ENCODE measurements at regions not wholly inside any gene's neighbourhood (a gene's known extent, or its start where the extent isn't known, plus 50 kb on each side); places are given as distances from the start of the nearest gene placed in this dataset.

DNA sequence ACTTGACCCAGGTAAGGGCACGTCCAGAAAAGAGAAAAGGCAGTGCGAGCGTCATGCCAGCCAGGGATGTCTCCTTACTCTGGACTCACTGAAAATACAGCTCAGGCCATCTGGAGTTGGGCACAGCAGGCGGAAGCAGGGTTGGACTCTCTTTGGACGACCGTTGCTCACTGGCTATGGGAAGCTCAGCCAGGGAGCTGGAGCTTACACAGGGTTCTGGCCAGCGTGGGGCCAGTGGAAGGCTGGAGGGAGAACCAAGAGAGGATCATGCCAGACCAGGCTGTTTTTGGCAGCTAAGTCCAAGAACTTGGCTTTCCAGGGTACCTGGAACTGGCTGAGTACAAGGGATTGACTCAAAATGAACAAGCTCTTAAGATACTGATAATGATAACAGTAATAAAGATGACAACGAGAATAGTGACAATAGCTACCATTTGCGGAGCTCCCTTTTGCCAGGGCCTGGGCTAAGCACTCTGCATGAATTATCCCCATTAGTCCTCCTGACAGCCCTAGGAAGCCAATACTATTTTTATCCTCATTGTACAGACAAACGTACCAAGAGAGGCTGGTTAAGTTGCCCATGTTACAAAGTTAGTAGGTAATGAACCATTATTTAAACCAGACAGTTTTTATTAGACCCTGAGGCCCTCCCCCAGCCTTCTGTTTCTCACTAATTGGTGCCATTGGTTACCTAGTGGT, 177.6 kb downstream of the PTPN20 start:
- no peaks in the 10 kb centered on the region for H3K9me2 ChIP-seq (replicated peaks; ENCODE audit: insufficient read depth, low read length)
- TF ChIP-seq EZH2 (optimal IDR thresholded peaks at IDR 0.05; ENCODE audit: low read depth, low read length) (no peak), EZH2phosphoT487 (IDR thresholded peaks at IDR 0.05; ENCODE audit: low read length) (no peak)
- TF ChIP-seq, protein P1, sequence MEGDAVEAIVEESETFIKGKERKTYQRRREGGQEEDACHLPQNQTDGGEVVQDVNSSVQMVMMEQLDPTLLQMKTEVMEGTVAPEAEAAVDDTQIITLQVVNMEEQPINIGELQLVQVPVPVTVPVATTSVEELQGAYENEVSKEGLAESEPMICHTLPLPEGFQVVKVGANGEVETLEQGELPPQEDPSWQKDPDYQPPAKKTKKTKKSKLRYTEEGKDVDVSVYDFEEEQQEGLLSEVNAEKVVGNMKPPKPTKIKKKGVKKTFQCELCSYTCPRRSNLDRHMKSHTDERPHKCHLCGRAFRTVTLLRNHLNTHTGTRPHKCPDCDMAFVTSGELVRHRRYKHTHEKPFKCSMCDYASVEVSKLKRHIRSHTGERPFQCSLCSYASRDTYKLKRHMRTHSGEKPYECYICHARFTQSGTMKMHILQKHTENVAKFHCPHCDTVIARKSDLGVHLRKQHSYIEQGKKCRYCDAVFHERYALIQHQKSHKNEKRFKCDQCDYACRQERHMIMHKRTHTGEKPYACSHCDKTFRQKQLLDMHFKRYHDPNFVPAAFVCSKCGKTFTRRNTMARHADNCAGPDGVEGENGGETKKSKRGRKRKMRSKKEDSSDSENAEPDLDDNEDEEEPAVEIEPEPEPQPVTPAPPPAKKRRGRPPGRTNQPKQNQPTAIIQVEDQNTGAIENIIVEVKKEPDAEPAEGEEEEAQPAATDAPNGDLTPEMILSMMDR (IDR thresholded peaks at IDR 0.05; ENCODE audit: low read length): no peak
- H3K27ac ChIP-seq (ENCODE audit: low read length): no peak overlapping the region
- H3K27me3 ChIP-seq (replicated peaks; ENCODE audit: insufficient read depth, low read length): no peaks in the 10 kb centered on the region
- no peaks in the 10 kb centered on the region for H3K79me2 ChIP-seq (ENCODE audit: low read length)
- H3K4me2 ChIP-seq (ENCODE audit: low read depth, low read length): no peak overlapping the region
- no peak overlapping the region for H2AFZ ChIP-seq (ENCODE audit: low read length)
- H4K20me1 ChIP-seq (ENCODE audit: insufficient read depth, low read length): no peaks in the 10 kb centered on the region
- no peaks in the 10 kb centered on the region for H3K36me3 ChIP-seq (replicated peaks; ENCODE audit: insufficient read depth, low read length)
- peaks cover 16% of the 10 kb centered on the region for H3K4me1 ChIP-seq (ENCODE audit: low read length)
- no peak for DNase-seq
- no peaks in the 10 kb centered on the region; the same call in 1 of the 2 replicates for H3K9me3 ChIP-seq (replicated peaks; ENCODE audit: insufficient read depth, low read length)
- H3K4me3 ChIP-seq (ENCODE audit: low read length): no peak overlapping the region
- H3K9ac ChIP-seq (ENCODE audit: low read length): no peak overlapping the region
- H3F3A ChIP-seq (ENCODE audit: insufficient read depth, low read length): peaks cover 8% of the 10 kb centered on the region; the same call in 1 of the 2 replicates

DNA sequence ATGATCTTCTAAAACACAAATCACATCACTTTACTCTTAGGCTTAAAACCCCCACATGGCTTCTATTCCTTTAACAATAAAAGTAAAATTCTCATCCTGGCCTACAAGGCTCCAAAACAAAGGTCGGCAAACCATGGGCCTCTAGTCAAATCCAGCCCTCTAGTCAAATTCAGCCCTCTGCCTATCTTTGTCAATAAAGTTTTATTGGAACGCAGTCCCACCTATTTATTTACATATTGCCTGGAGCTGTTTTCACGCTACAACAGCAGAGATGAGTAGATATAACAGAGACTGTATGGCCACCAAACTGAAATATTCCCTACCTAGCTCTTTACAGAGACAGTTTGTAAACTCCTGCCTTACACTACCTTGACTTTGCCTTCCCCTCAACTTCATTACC, 178.8 kb downstream of the PTPN20 start:
- no peak overlapping the region for H3K4me3 ChIP-seq (ENCODE audit: low read length)
- H3K9me2 ChIP-seq (replicated peaks; ENCODE audit: insufficient read depth, low read length): no peaks in the 10 kb centered on the region
- H3K79me2 ChIP-seq (ENCODE audit: low read length): no peaks in the 10 kb centered on the region
- no peak overlapping the region for H3K4me2 ChIP-seq (ENCODE audit: low read depth, low read length)
- H3K9ac ChIP-seq (ENCODE audit: low read length): no peak overlapping the region
- H3F3A ChIP-seq (ENCODE audit: insufficient read depth, low read length): peaks cover 8% of the 10 kb centered on the region; the same call in 1 of the 2 replicates
- no peak overlapping the region for H2AFZ ChIP-seq (ENCODE audit: low read length)
- no peaks in the 10 kb centered on the region; the same call in 1 of the 2 replicates for H3K9me3 ChIP-seq (replicated peaks; ENCODE audit: insufficient read depth, low read length)
- H3K27me3 ChIP-seq (replicated peaks; ENCODE audit: insufficient read depth, low read length): no peaks in the 10 kb centered on the region
- DNase-seq: no peak
- TF ChIP-seq EZH2phosphoT487 (IDR thresholded peaks at IDR 0.05; ENCODE audit: low read length): no peak
- TF ChIP-seq, protein P1 (IDR thresholded peaks at IDR 0.05; ENCODE audit: low read length): no peak
- TF ChIP-seq EZH2 (optimal IDR thresholded peaks at IDR 0.05; ENCODE audit: low read depth, low read length): no peak
- H4K20me1 ChIP-seq (ENCODE audit: insufficient read depth, low read length): no peaks in the 10 kb centered on the region
- no peaks in the 10 kb centered on the region for H3K36me3 ChIP-seq (replicated peaks; ENCODE audit: insufficient read depth, low read length)
- no peak overlapping the region for H3K27ac ChIP-seq (ENCODE audit: low read length)
- H3K4me1 ChIP-seq (ENCODE audit: low read length): peaks cover 16% of the 10 kb centered on the region

DNA sequence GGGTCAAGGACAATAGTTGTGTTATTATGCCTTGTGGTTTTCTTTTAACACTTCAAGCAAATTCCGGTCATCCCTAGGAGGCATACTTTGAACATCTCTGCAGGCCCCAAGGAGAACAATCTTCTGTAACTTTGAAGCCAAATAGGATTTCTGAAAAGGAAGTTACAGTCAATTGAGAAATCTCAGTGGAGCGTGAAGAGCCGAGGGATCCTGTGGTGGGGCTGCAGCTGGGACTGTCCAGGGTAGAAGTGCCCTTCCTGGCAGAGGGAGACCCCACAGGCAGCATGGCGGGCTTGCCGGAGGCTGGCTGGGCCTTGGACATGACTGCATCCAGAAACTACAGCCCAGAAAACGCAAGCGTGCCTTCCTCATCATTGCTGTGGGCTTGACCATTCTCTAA, 179.7 kb downstream of the PTPN20 start:
- H3F3A ChIP-seq (ENCODE audit: insufficient read depth, low read length): peaks cover 8% of the 10 kb centered on the region; the same call in 1 of the 2 replicates
- no peak overlapping the region for H3K4me2 ChIP-seq (ENCODE audit: low read depth, low read length)
- no peak for DNase-seq
- H3K27me3 ChIP-seq (replicated peaks; ENCODE audit: insufficient read depth, low read length): no peaks in the 10 kb centered on the region
- peaks cover 16% of the 10 kb centered on the region for H3K4me1 ChIP-seq (ENCODE audit: low read length)
- H3K36me3 ChIP-seq (replicated peaks; ENCODE audit: insufficient read depth, low read length): no peaks in the 10 kb centered on the region
- no peak overlapping the region for H3K9ac ChIP-seq (ENCODE audit: low read length)
- H2AFZ ChIP-seq (ENCODE audit: low read length): no peak overlapping the region
- TF ChIP-seq, protein P1 (IDR thresholded peaks at IDR 0.05; ENCODE audit: low read length): no peak
- TF ChIP-seq EZH2phosphoT487 (IDR thresholded peaks at IDR 0.05; ENCODE audit: low read length): no peak
- no peak for TF ChIP-seq EZH2 (optimal IDR thresholded peaks at IDR 0.05; ENCODE audit: low read depth, low read length)
- H3K9me2 ChIP-seq (replicated peaks; ENCODE audit: insufficient read depth, low read length): no peaks in the 10 kb centered on the region
- no peaks in the 10 kb centered on the region for H4K20me1 ChIP-seq (ENCODE audit: insufficient read depth, low read length)
- no peaks in the 10 kb centered on the region; the same call in 1 of the 2 replicates for H3K9me3 ChIP-seq (replicated peaks; ENCODE audit: insufficient read depth, low read length)
- no peak overlapping the region for H3K4me3 ChIP-seq (ENCODE audit: low read length)
- H3K27ac ChIP-seq (ENCODE audit: low read length): no peak overlapping the region
- no peaks in the 10 kb centered on the region for H3K79me2 ChIP-seq (ENCODE audit: low read length)
